Hematopoietic multipotent progenitor cell treated with erythropoietin and hydrocortisone succinate and interleukin-3 and kit ligand, for 4 days (in vitro differentiated cells): ENCODE measurements at regions not wholly inside any gene's neighbourhood (a gene's known extent, or its start where the extent isn't known, plus 50 kb on each side); places are given as distances from the start of the nearest gene placed in this dataset.

Experiments used
- DNase-seq: peaks from one replicate; pipeline ENCODE4 v3.0.0-alpha.2; 2015

DNA sequence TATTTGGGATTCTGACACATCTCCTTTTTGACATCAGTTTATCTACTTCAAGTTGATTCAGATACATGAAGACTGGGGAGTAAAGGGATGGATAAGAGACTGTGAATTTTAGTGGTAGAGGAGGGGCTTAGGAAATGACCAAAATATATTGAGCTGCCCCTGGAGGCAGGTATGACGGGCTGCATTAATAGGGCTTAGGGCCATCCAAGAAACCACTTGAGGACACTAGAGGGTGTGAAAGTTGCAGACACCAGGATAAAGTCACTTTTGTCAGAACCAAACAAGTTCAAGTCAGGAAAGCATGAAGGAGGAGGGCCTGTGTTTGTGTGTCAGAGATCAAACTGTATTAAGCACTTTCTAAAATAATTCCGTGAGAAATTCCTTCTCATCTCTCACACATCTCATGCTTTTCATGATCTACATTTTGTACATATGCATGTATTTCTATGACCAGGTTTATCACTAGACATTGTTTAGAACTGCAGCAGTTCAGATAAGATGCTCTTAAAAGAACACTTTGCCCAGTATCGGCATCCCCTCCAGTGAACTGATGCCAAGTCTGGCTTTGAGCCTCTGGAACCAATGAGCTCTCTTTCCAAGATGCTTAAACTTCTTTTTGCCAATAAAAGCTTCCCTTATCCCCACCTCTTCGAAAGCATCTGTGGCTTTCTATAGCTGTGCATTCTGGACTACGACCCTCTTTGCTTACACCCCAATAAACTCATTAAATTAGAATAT lies 136.9 kb downstream of the SLC38A1 start:
- peak; percentile 23 for DNase-seq

DNA sequence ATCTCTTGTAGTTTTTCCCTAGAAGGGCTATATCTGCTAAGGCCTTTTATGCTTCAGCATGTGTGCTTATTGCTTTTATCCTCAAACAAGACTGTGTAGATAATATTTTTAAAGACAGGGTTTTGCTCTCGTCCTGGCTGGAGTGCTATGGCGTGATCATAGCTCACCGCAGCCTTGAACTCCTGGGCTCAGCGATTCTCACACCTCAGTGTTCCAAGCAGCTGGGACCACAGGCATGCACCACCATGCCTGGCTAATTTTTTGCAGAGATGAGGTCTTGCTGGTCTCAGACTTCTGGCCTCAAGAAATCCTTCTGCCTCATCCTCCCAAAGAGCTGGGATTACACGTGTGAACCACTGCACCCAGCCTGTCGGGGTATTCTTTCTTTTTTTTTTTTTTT lies 137.3 kb upstream of the SCAF11 start:
- no peak for DNase-seq

DNA sequence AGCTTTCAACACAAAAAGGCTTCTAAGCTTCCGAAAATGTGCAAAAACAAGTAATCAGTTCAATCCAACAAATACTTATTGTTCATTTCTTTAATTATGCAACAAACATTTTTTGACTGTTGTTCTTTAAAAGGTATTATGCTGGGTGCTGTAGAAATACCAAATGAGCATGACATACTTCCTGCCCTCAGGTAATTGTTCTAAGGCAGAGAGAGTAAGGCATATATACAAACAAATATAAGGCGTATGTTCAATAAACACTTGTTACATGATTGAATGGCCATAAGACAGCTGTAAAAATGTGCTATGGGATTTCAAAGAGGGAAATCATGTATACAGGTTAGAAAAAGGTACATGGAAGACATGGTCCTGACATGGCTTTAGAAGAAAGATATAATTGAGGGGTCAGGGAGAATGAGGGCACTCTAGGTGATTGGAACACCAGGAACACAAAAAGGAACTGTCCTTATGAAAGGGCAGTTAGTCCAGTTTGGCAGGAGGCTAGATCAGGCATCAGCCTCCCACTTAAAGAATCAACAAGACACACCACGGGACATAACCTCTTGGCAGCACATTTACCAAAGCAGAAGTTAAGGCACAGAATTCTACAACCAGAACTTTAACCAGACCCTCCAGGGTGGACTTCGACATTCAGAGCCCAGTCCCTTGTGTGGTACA lies 135.8 kb upstream of the SCAF11 start:
- no peak for DNase-seq

DNA sequence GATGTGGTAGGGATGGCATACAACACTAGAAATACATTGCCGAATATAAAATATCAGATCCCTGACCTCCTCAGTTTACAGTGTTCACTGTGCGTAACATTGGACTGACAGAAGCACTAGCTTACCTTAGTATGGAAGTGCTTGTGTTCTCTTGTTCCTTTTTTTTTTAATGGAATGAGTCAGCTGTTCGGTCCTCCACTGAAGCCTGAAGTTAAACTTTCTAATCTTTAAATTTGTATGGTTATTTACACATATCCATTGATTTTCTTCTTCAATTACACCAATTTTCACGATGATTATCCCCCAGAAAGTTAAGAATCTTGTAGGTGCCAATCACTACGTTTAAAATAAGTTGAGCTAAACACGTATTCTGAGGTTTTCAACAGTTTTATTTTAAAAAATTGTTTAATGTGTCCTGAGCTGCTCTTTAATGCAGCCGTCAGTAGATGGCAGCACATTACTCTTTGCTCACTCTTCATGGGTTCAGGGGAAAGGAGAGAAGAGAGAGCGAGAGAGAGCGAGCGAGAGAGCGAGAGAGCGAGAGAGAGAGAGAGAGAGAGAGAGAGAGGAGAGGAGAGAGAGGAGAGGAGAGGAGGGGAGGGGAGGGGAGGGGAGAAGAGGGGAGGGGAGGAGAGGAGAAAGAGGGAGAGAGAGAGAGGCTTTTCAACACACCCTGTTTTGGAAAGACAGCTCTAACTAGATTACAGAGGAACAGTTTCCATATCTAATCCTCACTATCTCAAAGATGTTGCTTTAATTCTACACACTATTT lies 134.7 kb upstream of the SCAF11 start:
- peak; percentile 90 for DNase-seq

DNA sequence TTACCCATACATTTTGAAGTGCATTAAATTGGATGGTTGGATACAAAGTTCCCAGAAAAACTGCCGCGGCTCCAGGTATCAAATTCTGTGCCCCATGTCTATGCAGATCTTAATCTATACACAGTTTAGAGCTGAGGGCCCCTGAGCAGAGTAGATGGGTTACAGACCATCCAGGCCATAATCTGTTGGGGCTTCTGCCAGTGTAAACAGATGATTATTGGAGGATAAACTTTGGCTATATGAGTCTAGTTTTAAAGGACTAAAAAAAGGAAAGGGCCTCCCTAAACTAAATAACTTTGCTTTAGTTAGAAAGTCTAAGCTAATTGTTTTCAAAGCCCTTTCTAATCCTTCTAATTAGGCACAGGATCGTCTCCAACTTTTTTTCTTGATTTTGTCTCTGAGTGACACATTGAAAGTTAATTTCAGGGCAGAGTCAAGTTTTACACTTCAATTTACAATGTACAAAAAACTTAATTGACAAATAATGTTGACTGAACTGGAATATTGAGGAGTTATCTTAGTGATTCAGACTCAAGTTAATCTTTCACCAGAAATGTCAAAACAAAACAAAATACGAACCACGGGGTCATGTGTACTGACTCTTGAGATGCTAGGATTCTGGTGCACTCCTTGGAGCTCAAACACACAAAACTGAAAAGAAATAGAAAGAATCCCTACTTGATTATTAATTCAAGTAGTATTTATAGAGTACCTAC lies 133.9 kb upstream of the SCAF11 start:
- no peak for DNase-seq

DNA sequence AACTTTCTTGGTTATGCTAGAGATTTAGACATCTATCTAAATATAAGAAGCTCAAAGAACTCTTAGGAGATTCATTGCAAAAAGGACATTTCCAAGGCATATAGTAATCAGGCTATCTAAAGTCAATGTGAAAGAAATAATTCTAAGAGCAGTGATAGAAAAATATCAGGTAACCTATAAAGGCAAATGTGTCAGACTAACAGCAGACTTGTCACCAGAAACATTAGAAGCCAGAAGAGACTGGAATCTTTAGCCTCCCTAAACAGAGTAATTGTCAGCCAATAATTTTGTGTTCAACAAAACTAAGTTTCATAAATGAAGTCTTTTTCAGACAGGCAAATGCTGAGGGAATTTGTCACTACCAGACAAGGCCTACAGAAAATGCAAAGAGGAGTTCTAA lies 122.0 kb upstream of the SCAF11 start:
- DNase-seq: no peak

DNA sequence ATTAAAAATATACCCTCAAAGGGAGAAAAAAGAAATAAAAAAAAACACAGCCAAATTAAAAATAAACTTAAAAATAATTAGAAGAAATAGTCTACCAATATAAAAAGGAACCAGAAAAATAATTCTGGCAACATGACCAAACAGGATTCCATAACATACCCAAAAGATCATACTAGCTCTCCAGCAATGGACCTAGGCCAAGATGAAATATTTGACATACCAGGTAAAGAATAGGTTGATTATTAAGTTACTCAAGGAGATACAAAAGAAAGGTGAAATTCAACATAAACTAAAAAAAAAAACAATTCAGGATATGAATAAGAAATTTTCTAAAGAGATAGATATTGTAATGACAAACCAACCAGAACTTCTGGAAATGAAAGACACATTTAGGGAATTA lies 121.3 kb upstream of the SCAF11 start:
- no peak for DNase-seq

DNA sequence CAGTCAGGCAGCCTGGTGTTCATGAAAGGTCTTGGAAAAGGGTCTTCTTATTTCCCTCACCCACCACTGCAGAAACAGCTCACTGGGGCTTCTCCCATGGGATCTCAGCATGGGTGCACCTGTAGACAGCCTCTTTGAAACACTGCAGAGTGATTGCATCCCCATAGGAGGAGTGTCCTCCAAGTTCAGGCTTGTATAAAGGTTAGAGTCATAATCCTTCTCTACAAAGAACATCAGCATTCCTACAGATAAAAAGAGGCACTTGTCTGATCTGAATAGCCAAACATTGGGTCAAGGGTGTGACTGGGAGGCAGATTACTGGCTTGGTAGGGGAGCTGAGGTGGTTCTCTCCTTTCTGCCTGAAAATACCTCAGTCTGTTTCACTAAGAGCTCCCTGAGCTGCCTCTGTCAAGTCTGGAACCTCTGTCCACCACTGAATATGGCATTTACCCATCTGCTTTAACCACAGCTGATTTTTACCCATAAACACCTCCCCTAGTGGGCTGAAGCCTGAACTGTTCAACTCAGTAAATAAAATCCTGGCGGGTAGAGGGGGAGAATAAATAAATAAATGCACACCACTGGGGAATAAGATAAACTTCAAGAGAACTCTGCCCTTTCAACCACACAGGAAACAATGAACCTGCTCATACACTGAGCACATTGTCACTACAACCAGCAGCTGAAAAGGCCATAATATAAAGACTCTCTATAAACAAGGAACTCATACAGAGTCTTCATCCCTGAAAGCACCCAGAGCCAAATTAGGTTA lies 120.7 kb upstream of the SCAF11 start:
- peak; percentile 7 for DNase-seq

DNA sequence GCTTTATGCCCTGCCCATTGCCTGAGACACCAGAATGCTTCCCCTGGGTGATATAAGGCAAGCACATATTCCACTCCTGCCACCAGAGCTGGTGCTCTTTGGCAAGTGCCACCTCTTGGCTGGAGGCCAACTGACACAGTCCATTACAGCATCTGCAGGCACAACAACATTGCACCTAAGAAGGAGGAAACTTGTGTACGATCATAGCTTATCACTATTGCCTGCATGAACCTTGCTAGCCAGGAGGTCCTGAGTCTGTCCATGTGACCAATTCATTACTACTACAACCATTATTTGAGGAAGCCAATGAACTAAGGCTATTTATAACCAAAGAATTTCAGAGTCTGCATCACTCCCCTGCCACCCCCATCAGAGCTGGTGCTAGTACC lies 119.8 kb upstream of the SCAF11 start:
- DNase-seq: peak; percentile 7

DNA sequence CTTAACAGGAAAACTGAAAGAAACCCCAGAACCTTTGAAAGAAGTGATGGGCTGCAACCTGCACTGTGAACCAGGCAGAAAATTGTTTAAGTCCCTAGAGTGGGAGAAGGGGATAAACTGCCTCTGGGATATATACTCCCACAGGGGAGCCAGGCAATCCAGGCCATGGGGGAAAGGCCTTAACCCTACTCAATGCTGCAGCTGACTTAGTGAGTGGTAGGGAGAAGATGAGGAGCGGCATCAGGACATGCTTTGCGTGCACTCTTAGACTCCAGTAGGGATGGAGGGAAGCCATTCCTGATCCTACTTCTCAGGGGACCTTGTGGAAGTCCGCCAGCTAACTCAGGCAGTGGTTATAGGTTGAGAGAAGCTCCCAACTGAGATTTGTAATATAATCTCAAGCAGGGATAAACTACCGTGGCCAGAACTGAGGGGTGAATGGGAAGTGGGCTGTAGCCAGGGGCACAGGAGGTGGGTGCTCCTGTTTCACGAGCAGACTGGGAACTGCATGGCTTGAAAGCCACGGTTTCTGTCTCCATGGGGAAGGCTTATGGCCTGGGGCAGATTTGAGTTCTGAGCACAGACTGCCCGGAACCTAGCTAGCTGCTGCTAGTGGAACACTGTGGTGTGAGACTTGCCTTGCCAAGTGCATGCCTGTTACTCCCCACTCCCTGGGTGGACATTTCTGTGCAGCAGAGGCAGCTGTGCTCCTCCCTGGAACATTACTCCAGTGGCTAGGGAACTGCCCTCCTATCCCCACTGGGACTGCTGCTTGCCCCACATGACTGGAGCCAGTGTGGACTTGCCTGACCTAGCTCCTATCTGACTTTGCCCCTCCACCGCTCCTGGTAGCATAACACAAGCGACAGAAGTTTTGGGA lies 119.2 kb upstream of the SCAF11 start:
- no peak for DNase-seq

DNA sequence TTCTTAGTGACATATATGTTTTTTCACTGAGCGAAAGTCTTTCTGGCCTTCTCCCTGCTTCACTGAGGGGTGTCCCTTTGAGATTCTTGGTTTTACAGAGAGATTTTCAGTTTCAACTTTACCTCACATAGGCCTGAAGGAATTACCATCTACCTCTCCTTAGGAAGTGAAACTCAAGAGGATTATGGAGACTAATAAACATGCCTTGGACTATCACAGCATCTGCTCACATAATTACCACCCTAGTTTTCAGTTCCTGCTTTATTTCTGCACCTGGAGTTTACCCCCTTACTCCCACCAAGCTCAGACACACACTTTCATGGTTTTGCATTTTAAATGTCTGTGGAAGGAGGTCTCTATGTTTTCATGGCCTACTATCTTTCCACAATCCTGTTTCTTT lies 118.3 kb upstream of the SCAF11 start:
- DNase-seq: no peak

DNA sequence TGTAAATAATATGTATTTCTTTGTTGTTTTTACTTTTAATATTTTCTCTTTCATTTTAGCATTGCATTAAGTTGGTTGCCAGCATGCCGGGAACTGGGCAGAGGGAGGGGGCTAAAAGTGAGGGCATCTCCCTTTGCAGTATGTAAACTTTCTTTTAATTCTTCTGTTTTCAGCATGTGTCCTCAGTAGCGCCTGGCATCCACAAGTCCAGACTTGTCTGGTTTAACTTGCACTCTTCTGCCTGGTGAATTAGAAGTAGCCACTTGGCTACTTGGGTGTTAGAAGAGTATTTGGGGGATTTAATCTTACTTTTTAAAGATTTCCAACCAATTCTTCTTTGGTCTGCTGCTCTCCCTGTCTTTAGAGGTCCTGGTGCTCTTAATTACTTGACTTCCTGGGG lies 117.2 kb upstream of the SCAF11 start:
- DNase-seq: no peak

DNA sequence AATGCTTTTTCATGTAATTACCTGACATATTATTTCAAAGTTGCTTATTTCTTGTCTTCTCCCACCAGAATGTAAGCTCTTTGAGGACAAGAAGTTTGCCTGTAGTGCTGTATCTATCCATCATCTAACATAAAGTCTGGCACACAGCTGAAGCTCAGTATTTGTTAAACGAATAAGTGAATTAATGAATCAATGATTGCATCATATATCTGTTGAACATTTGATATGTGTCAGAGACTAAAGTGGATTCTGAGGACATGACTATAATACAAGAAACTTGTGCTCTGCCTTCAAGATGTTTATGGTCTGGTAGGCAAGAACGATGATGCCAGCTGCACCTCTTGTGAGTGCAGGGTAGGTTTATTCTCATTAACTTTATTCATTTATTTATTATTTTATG lies 115.4 kb upstream of the SCAF11 start:
- no peak for DNase-seq

DNA sequence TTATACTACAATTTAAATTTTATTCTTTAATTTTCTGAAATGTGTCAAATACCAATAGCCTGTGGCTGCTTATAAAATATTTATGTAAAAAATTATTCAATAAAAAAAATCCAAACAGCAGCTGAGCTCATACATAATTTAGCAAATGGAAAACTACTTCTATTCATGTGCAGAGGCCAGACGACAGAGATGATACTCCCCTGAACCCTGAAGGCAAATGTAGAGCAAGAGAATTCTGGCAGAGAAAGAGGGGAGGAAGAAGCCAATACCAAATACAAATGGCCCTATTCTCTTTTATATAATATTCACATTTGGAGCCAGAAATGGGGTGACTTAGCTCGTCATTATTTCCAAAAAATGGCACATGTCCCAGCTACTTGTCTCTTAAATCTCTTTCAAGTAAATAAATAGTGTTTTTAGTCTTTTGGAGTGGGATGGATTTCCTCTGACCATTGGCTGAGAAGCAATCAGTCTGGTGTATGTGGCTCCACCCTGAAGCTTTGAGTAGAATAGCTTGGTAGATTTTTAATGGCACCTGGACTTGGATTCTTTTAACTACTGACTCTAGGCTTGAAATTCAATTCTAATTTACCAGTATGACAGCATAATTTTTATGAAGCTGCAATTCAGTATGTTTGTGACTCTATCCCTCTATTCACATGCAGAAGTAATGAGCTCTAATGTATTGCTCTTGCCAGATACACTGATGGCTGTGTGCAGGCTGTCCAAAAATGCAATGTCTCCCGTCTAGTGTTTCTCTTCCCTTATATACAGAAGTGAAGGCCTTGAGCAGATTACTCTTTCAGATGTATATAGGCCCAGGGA lies 113.4 kb upstream of the SCAF11 start:
- DNase-seq: no peak

DNA sequence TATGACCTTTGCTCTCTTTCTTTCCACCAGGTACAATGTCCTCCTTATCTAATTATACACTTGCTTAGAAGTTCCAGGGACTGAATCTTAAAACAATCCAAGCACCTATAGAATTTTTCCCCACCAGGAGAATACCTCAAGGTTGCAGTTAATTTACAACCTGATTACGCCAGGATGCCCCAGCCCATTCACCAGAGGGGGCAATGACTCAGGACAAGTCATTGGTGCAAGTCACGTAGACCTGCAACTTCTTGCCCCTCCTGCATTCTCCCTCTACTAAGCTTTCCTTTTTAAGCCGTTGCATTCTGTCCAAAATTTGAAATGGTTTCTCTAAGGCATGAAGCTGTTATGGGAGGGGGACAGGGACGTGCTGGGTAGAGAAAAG lies 111.1 kb upstream of the SCAF11 start:
- DNase-seq: no peak

DNA sequence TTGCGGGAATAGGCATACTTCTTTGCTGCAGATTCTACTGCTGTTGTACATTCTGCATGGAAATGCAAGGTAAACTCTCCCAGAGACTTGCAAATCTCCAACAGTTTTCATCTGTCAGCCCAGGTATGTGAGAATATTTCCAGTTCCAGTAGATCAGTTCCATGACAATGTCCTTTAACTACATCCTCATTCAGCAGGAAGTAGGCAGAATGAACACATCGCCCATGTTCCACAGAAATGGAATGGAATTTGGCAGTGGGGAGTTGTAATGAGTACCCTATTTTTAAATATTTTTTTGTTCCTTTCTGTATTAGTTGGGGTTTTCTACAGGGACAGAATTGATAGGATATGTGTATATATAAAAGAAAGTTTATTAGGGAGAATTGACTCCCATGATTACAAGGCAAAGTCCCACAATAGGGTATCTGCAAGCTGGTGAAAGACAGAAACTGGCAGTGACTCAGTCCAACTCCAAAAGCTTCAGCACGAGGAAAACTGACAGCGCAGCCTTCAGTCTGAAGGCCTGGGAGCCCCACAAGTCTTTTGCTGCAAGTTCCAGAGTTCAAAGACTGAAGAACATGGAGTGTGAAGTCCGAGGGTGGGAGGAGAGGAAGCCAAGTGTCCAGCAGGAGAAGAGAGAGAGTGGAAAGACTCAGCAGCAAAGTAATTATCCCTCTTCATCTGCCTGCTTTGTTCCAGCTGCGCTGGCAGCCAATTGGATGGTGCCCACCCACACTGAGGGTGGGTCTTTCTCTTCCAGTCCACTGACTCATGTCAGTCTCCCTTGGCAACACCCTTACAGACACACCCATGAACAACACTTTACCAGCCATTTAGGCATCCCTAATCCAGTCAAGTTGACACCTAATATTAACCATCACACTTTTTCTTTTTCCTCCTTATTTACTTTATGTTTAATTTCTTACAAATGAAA lies 110.4 kb upstream of the SCAF11 start:
- DNase-seq: no peak

DNA sequence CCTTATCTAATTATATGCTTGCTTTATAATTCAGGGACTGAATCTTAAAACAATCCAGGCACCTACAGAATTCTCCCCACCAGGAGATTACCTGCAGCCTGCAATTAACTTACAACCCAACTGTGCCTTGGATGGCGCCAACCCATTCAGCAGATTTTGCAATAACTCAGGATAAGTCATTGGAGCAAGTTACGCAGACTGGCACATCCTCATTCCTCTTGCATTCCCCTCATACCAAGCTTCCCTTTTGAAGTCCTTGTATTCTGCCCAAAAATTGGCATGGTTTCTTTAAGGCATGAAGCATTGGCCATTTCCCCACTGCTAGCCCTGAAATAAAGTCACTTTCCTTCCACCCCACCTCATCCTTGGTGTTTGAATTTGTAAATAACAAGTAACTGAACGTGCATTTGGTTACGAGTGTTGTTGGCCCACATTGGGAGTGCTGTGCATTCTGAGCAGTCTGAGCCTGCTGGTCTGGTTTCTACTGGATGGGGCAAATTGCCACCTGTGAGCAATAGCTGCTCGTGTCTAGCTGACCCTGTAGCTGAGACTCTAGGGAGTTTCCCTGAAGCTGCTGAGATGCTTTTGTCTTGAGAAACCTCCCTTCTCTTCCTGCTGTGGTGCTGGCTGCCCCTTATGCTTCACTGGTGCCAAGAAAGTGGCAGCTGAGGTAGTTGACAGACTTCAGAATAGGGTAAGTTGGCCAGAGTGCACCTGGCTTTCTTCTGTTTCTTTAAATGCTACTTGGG lies 99.2 kb upstream of the SCAF11 start:
- no peak for DNase-seq

DNA sequence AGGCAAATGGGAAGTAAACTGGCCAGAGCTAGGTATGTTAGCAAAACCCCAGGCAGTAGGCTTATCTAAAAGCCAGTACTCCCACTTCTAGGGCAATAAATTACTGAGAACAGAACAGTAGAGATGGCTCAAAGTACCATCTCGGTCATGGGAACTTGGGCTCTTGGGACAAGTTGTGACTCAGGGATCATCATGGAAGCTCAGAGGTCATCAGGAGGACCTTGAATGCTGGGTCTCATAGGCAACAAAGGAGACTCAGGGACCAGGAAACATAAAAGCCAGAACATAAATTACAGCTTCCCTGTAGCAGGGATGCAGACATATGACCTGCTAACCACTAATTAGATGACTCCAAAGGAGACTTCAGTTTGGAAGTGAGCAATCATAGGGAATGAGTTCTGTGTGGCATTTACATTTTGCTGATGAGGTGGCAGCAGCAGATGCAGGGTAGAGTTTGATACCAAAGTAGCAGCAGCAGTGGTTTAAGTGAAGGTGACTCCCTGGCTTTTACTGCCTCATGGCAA lies 97.6 kb upstream of the SCAF11 start:
- DNase-seq: no peak
